Activated naive CD4-positive, alpha-beta T cell (primary cell): ENCODE measurements at regions not wholly inside any gene's neighbourhood (a gene's known extent, or its start where the extent isn't known, plus 50 kb on each side); places are given as distances from the start of the nearest gene placed in this dataset.

Experiments used
- DNase-seq, 4 experiments: peaks; one replicate each; lab custom pipeline; 2025; lab: John Stamatoyannopoulos, UW

DNA sequence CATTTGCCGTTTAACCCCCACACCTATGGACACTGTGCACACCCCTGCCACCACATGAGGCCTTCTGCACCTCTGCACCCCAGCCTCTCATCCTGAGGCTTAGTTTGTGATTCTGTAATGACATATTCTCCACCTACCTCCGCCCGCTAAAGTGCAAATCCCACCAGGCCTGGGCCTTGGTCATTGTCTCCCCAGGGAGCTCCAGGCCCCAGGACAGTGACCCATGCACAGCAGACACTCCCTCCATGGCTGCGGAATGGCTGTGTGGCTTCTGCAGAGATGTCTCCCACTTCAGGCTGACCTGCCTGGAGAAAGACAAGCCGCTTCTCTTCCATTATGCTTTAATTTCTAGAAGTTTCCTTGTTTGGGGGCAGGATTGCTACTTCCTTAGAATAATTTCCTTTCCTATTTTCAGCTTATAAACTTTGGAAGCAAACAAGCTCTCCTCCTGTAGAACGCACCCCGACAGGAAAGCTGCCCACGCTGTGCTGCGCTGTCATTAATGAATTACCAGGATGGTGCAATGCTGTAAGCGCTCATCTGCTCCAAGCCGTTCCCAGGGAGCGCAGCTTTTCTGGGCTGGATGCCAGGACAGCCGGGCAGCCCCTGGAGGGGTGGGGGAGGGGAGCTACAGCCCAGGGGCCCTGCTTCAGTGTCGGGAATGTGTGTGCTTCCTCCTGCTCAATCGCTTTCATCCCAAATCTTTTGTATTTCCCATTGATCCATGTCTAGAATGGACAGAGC is 618.0 kb downstream of the BRD1 start:
- no peak for DNase-seq

DNA sequence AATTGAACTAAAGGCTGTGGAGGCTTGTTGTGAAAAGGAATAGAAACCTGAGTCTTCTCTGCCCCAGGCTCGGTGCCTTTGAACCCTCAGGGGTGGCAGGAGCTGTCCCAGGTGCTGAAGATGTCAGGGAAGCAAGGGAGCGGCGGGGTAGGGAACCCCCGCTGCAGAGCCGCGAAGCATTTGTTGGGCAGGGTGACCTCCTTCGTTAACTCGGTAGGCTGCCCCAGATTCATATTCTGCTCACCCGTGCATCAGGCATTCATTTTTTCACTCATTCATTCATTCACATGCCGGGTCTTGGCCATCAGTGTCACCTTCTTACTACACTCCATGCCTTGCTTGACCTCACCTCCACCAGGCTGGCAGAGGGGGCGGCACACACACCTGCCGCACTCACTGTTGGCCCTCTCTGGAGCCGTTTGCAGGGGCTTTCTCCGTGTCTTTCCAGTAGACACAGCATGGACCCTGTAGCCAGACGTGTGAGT is 618.9 kb downstream of the BRD1 start:
- DNase-seq, result no peak

DNA sequence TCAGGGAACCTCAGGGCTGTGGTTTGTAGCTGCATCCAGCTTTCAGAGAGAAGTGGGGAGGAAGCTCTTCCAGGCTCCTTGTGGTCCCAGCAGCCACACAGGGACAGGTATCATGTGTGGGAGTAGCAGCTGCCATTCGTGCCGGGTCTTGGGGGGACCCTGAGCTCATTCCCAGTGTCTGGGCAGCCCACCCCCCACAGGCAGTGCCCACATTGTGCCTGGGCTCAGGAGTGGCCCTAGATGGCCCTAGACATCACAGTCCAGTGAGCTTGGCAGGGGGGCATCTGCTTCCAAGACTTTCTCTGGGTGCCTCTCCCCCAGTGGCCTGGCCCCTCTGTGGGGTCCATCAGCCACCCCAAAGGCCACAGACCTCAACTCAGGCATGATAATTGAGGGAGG is 619.7 kb downstream of the BRD1 start:
- DNase-seq, result no peak

- no peak for DNase-seq
These were observed 620.4 kb downstream of the BRD1 start for GRCh38 chr22:49207008-49208003.

DNA sequence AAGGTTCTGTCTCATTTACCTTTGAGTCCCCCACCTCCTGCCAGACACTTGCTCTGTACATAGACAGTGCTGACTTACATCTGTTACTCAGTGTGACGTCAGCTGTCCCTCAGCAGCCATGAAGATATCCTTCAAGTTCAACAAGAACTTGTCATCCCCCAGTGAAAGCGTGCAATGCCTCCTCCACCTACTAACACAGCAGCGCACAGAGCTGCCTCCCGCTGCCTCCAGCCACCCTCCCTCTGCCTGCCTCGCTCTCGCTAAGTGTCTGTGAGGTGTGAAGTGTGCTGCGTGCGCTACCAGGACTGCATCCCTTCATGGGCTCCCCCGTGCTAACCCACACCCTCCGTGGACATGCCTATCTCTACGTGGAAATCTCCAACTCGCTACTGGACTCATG is 621.4 kb downstream of the BRD1 start:
- DNase-seq, result no peak

- DNase-seq, result no peak
These were observed 622.2 kb downstream of the BRD1 start for GRCh38 chr22:49205483-49205800.

DNA sequence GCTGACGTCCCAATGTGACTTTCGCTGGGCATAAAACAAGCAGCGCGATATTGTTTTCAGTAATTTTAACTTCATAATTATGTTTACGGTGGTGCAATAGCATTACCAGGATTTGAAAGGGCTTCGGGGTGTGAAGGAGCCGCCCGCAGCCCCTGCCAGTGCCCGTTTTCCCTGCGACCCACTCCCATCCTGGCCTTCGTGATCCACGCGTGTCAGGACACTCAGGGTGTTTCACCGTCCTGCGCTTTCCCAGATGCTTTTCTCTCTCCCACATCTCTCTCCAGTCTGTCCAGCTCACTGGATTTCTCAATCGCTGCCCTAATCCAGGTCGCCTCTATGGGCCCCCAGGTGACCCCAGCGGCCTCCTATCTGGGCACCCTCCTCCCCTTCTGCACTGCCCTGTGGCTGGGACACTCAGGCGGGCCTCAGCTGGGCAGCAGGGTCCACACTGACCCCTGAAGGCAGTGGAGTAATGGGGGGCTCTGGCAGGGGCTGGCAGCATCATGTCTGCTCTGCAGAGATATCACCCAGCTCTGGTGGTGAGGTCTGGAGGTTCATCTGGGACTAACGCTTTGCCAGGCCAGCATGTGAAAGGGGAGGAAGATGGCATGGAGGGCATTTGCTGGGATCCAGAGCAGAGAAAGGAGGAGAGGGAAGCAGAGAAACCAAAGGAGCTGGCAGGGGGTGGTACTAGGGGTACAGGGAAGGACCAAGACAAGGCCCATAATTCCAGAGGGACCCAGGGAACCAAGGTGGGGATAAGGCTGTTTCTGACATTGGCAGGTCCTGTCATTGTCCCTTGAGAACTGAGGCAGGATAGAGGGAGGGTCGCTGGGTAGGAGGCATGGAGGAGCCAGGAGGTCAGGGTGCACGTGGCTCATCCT is 622.8 kb downstream of the BRD1 start:
- no peak for DNase-seq

GRCh38 chr22:49203859-49204598 is 623.6 kb downstream of the BRD1 start:
- DNase-seq, result no peak

DNA sequence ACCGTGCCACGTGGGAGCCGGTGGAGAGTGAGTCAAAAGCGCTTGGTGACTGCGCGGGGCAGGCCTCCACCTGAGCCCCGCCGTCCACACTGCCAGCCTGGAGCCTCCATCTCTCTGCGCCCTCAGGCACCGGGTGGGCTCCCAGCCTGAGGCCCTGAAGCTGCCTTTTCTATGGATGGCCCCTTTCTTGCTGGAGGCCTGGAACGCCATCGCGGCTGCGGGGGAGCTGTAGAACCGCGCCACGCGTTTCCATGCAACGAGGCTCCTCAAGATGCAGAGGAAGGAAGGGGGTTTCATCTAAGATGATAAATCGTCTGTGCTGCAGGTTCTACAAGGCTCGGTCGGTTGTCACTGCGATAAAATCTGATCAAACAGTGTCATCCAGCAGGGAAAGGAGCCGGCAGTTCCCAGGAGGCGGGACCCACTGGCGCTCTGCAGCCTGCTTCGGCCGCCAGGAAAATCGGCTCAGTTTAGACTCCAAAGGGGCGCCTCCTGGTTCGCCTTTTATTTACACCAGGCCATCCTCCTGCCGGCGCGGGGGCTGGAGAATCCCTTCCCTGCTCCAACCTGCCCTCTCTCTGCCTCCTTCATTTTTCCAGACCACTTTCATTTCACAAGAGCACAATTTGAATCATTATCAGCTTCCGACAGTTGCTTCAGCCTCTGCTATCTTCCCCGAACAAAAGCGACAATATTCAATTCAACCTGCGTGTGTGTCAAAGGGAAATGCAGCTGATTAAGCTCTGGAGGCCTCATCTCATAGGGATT is 624.4 kb downstream of the BRD1 start:
- no peak for DNase-seq

- DNase-seq, result no peak
These were observed 625.4 kb downstream of the BRD1 start for GRCh38 chr22:49202226-49202625.

DNA sequence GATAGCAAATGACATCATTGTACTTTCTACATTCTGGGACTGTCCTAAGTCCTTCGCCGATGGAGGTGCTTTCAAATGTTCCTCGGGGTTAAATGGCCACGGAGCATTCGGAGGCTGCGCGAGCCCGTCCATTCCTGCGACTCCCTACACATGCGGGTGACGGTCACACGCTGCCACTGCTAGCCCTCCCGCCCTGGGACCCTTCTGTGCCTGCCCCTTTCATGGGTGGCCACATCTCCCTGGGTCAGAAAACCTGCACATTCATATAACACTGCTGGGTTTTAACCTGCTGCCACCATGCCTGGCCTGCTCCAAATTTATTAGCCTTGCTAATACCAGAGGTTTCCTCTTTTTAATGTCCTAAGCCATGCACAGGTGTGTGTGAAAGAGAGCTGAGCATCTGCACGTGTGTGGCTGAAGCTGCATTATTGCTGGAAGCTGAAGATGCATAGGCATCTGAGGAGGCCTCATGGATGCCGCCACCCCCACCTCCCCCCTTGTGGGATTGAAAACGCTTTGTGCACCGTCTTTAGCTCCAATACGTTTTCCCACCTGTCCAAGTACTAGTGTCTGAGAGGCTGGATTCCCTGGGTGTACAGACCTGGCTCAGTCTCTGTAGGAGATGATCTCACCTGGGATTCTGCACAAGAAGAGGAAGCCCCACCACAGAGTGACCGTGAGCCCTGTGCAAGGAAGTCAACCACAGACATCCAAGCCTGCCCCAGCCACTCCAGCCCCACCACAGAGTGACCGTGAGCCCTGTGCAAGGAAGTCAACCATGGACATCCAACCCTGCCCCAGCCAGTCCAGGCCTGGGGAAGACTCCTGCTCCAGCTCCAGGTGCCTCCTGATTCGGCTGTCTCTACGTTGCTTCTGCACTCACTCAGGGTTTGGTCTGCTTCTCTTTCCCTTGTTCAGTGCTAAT is 626.4 kb downstream of the BRD1 start:
- no peak for DNase-seq

DNA sequence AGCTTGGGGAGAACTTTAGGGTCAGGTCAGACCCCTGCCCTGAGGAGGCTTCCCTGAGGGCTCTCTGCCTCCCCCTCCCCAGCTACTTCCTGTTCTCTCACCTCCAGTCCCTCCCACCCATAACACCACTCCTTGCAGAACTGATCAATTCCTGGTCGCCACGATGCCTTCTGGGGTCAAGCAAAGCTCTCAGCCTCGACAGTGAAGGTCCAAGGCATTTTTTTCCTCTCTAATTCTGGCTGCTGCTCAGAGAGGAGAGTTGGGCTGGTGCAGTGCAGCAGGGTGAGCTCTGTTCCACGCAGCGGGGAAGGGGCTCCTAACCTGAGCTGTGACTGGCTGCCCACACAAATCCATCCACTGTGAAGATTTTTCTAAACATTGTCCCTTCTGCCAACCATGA is 628.4 kb downstream of the BRD1 start:
- DNase-seq, result no peak

DNA sequence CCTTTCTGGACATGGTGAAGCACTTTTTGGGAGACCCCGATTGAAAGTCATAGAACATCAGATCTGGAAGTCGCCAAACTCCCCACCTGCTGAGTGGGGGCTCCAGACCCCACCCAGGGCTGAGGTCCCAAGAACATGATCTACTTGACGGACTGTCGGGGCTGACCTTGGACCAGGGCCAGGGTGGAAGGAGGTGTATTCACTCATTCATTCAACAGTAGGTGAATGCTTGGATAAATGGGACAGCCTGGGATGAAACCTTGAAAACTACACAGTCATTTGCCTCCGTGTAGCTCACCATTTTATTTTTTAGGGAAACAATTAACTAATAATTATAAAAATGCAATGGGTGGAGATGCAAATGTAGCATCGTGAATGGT is 629.0 kb downstream of the BRD1 start:
- no peak for DNase-seq

DNA sequence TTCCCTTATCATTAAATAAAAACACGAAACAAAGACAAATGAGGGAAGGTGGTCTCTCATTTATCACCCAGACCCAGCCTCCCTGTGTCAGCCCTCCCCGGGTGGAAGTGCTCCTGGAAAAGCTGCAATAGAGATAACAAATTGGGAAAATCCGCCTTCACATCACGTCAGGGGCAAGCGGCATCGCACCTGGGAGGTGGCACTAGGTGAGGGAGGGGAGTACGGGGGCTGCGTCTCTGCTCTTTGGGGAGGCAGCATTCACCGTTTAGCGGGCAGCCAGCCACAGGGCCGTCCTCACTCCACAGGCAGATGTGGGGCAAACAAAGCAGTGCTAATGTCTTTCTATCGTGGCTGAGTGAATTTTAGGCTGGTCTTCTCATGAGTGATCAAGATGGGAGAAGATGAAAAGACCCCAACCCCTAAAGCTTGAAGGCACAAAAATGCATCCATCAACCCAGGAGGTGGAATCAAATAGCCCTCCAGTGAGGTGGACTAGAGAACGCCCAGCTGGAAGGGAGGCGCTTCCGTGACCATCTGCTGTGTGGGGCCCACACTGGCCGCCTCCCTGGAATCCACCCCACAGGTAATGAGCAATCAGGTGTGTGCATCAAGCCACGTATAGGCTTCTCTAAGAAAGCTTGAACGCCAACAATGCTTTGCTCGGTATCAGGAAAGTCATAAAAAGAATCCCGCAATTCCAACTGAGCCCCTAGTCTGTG is 629.5 kb downstream of the BRD1 start:
- no peak for DNase-seq

DNA sequence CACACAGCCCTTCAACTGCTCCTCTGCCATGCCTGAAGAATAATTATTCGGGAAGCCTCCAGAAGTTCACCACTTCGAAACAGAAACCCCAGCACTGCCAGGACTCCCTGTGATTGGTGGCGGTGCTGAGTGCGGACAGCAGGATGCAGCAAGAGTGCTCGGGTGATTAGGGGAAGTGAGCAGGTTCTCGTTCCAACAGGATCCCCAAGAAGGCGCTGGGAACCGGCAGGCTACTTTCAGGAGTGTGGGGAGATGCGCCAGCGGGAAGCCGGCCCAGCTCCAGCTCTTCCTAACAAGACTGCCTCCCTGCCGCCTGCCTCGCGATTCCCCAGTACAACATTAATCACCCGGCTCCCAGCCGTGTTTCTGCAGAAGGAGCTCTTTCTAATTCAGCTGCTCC is 630.2 kb downstream of the BRD1 start:
- DNase-seq, result no peak

- DNase-seq, result no peak
These were observed 631.6 kb downstream of the BRD1 start for GRCh38 chr22:49196046-49196511.

GRCh38 chr22:49195636-49196035 is 632.0 kb downstream of the BRD1 start:
- no peak for DNase-seq

- DNase-seq, result no peak
These were observed 633.7 kb downstream of the BRD1 start for GRCh38 chr22:49193901-49194465.
